ENCODE measurements at regions not wholly inside any gene's neighbourhood (a gene's known extent, or its start where the extent isn't known, plus 50 kb on each side); places are given as distances from the start of the nearest gene placed in this dataset.

DNA sequence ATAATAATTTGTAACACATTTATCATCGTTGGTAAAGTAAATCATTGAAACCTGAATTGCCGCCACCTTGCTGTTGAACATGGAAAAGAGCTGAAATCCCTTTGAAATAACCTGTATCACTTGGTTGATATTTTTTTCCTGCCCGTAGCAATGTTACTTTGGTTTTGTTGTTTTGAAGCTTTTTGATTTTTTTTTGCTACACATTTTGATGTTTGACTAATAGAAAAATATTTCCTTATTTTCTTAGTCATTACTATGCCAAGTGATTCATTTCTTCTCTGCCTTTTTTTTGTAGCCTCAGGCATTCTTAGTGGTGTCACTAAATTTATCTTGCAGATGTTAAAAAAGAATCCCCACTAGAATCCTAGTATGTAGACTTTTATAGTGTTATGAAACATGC lies 235.1 kb upstream of the MEOX2 start:
- no peak for TF ChIP-seq CTCF (IDR thresholded peaks at IDR 0.05)
- TF ChIP-seq POLR2A (IDR thresholded peaks at IDR 0.05), result no peak
